ENCODE measurements at regions not wholly inside any gene's neighbourhood (a gene's known extent, or its start where the extent isn't known, plus 50 kb on each side); places are given as distances from the start of the nearest gene placed in this dataset.

GRCh38 chr4:123496421-123496820 is 99.8 kb downstream of the SPRY1 start:
- DNase-seq (ENCODE audit: low read depth in 2 of 2) = no peak

- no peak for DNase-seq (ENCODE audit: low read depth in 2 of 2)
Observed at GRCh38 chr4:123497340-123497739, 100.7 kb downstream of the SPRY1 start.

GRCh38 chr4:123501733-123502132 is 105.1 kb downstream of the SPRY1 start:
- no peak for DNase-seq (ENCODE audit: low read depth in 2 of 2)

- no peak for DNase-seq (ENCODE audit: low read depth in 2 of 2)
Observed at GRCh38 chr4:123503698-123504363, 107.2 kb downstream of the SPRY1 start.

GRCh38 chr4:123505095-123506010 is 108.8 kb downstream of the SPRY1 start:
- peak; percentile 16 to 72 for DNase-seq (ENCODE audit: low read depth in 2 of 2)

GRCh38 chr4:123506011-123506695 is 109.6 kb downstream of the SPRY1 start:
- DNase-seq (ENCODE audit: low read depth in 2 of 2) = no peak

GRCh38 chr4:123507376-123507775 is 110.8 kb downstream of the SPRY1 start:
- no peak for DNase-seq (ENCODE audit: low read depth in 2 of 2)

GRCh38 chr4:123510221-123510620 is 113.6 kb downstream of the SPRY1 start:
- no peak for DNase-seq (ENCODE audit: low read depth in 2 of 2)

- no peak for DNase-seq (ENCODE audit: low read depth in 2 of 2)
Observed at GRCh38 chr4:123510659-123511058, 114.1 kb downstream of the SPRY1 start.

- DNase-seq (ENCODE audit: low read depth in 2 of 2) = no peak
Observed at GRCh38 chr4:123516576-123516975, 120.0 kb downstream of the SPRY1 start.

- DNase-seq (ENCODE audit: low read depth in 2 of 2) = peak in 1 of 2 donors; percentile 10
Observed at GRCh38 chr4:123517176-123517575, 120.6 kb downstream of the SPRY1 start.

- no peak for DNase-seq (ENCODE audit: low read depth in 2 of 2)
Observed at GRCh38 chr4:123517971-123518370, 121.4 kb downstream of the SPRY1 start.

- DNase-seq (ENCODE audit: low read depth in 2 of 2) = no peak
Observed at GRCh38 chr4:123520325-123520724, 123.7 kb downstream of the SPRY1 start.

- no peak for DNase-seq (ENCODE audit: low read depth in 2 of 2)
Observed at GRCh38 chr4:123522081-123522480, 125.5 kb downstream of the SPRY1 start.

GRCh38 chr4:123522646-123523045 is 126.1 kb downstream of the SPRY1 start:
- no peak for DNase-seq (ENCODE audit: low read depth in 2 of 2)

GRCh38 chr4:123524958-123525628 is 128.5 kb downstream of the SPRY1 start:
- no peak for DNase-seq (ENCODE audit: low read depth in 2 of 2)

GRCh38 chr4:123526511-123526910 is 129.9 kb downstream of the SPRY1 start:
- DNase-seq (ENCODE audit: low read depth in 2 of 2) = no peak

GRCh38 chr4:123528501-123529277 is 132.1 kb downstream of the SPRY1 start:
- no peak for DNase-seq (ENCODE audit: low read depth in 2 of 2)

- no peak for DNase-seq (ENCODE audit: low read depth in 2 of 2)
Observed at GRCh38 chr4:123529278-123529568, 132.6 kb downstream of the SPRY1 start.

GRCh38 chr4:123530357-123530756 is 133.8 kb downstream of the SPRY1 start:
- DNase-seq (ENCODE audit: low read depth in 2 of 2) = no peak
